IMR-90 (cell line): ENCODE measurements at regions not wholly inside any gene's neighbourhood (a gene's known extent, or its start where the extent isn't known, plus 50 kb on each side); places are given as distances from the start of the nearest gene placed in this dataset.

ENCODE experiments used
- ATAC-seq: fragments of 200-7000 bp; cut with Tn5 transposase; 2 replicates; pipeline ENCODE4 v1.9.1; 2020; ENCODE audit warnings: low read depth, mild to moderate bottlenecking, moderate library complexity
- BruUV-seq: library from RNA; stranded (reverse); fragments of 400-500 nt; replicated peaks from 2 replicates; lab custom pipeline; 2021; lab: Mats Ljungman, UMichigan
- CTCF ChIA-PET: fragments of 300-600 bp; formaldehyde crosslinking; extraction: SDS; loops from one replicate; lab custom pipeline; 2021; ENCODE audit warnings: antibody characterized with exemption; lab: Yijun Ruan, JAX
- POLR2A ChIA-PET: fragments of 300-600 bp; sonication (Branson Sonifier 250); formaldehyde crosslinking; loops from one replicate; lab custom pipeline; 2022; ENCODE audit warnings: antibody characterized with exemption; ENCODE audit not compliant: unreplicated experiment; lab: Charles Lee
- DNase-seq: peaks from one replicate; pipeline ENCODE4 v3.0.0; 2013
- H2AFZ ChIP-seq: replicated peaks from 2 replicates; pipeline ENCODE3; 2013; ENCODE audit warnings: low read length, mild to moderate bottlenecking; ENCODE audit not compliant: poor library complexity
- H2AK5ac ChIP-seq: 2 replicates; pipeline ENCODE4 v1.6.1; 2013; ENCODE audit warnings: low read depth, low read length, inconsistent platforms
- H2AK9ac ChIP-seq: replicated peaks from 2 replicates; pipeline ENCODE3; 2013; ENCODE audit warnings: mild to moderate bottlenecking, low read depth, low read length, moderate library complexity; ENCODE audit not compliant: poor library complexity
- H2BK120ac ChIP-seq: 2 replicates; pipeline ENCODE4 v1.6.1; 2013; ENCODE audit warnings: low read depth, low read length, inconsistent platforms
- H2BK15ac ChIP-seq: 3 replicates; pipeline ENCODE4 v1.6.1; 2013; ENCODE audit warnings: low read depth, low read length, inconsistent platforms
- H2BK20ac ChIP-seq: 2 replicates; pipeline ENCODE4 v1.6.1; 2013; ENCODE audit warnings: low read depth, mild to moderate bottlenecking, inconsistent platforms, low read length, moderate library complexity
- H2BK5ac ChIP-seq: 2 replicates; pipeline ENCODE4 v1.6.1; 2013; ENCODE audit warnings: mild to moderate bottlenecking, low read depth, low read length, inconsistent platforms; ENCODE audit not compliant: poor library complexity, severe bottlenecking
- H3K14ac ChIP-seq: replicated peaks from 2 replicates; pipeline ENCODE4 v1.6.1; 2013; ENCODE audit warnings: low read depth, low read length, inconsistent platforms
- H3K18ac ChIP-seq: 2 replicates; pipeline ENCODE4 v1.6.1; 2013; ENCODE audit warnings: low read depth, low read length, control low read depth
- H3K23ac ChIP-seq: 2 replicates; pipeline ENCODE4 v1.6.1; 2013; ENCODE audit warnings: low read depth, low read length, inconsistent platforms
- H3K27ac ChIP-seq: 2 replicates; pipeline ENCODE4 v1.5.1; 2013; ENCODE audit warnings: mild to moderate bottlenecking, control low read depth, low read length; ENCODE audit not compliant: insufficient read depth
- H3K27me3 ChIP-seq: 2 replicates; pipeline ENCODE4 v1.6.1; 2013; ENCODE audit warnings: low read length; ENCODE audit not compliant: control insufficient read depth, insufficient read depth
- H3K36me3 ChIP-seq: 2 replicates; pipeline ENCODE4 v1.6.1; 2013; ENCODE audit warnings: low read length, mixed read lengths; ENCODE audit not compliant: control insufficient read depth, insufficient read depth
- H3K4ac ChIP-seq: 2 replicates; pipeline ENCODE4 v1.6.1; 2013; ENCODE audit warnings: low read depth, low read length, inconsistent platforms
- H3K4me1 ChIP-seq: 2 replicates; pipeline ENCODE4 v1.6.1; 2013; ENCODE audit warnings: low read length, mixed read lengths; ENCODE audit not compliant: control insufficient read depth, insufficient read depth
- H3K4me2 ChIP-seq: 2 replicates; pipeline ENCODE4 v1.6.1; 2013; ENCODE audit warnings: low read depth, mild to moderate bottlenecking, control low read depth, low read length, moderate library complexity
- H3K4me3 ChIP-seq: 2 replicates; pipeline ENCODE4 v1.5.1; 2013; ENCODE audit warnings: low read depth, mild to moderate bottlenecking, control low read depth, low read length, moderate library complexity; ENCODE audit not compliant: insufficient read depth
- H3K56ac ChIP-seq: 2 replicates; pipeline ENCODE4 v1.6.1; 2013; ENCODE audit warnings: low read length, inconsistent platforms; ENCODE audit not compliant: insufficient read depth; ENCODE audit errors: extremely low read depth
- H3K79me1 ChIP-seq, 2 experiments: 2 replicates each; pipeline ENCODE4 v1.6.1; 2013; ENCODE audit warnings: low read length in 2 of 2, inconsistent platforms in 1 of 2, low read depth in 1 of 2
- H3K9ac ChIP-seq: 2 replicates; pipeline ENCODE4 v1.6.1; 2013; ENCODE audit warnings: low read depth, low read length, control low read depth
- H3K9me1 ChIP-seq: 2 replicates; pipeline ENCODE4 v1.6.1; 2013; ENCODE audit warnings: low read length, inconsistent platforms; ENCODE audit not compliant: insufficient read depth
- H3K9me3 ChIP-seq: 2 replicates; pipeline ENCODE4 v1.6.1; 2013; ENCODE audit warnings: low read length; ENCODE audit not compliant: control insufficient read depth, insufficient read depth
- H4K20me1 ChIP-seq: 2 replicates; pipeline ENCODE4 v1.6.1; 2013; ENCODE audit warnings: low read length, inconsistent platforms; ENCODE audit not compliant: insufficient read depth
- H4K5ac ChIP-seq: 2 replicates; pipeline ENCODE4 v1.6.1; 2013; ENCODE audit warnings: mild to moderate bottlenecking, low read depth, low read length, control low read depth
- H4K8ac ChIP-seq, 2 experiments: 2 replicates each; pipeline ENCODE4 v1.6.1; 2013; ENCODE audit warnings: low read depth in 2 of 2, low read length in 2 of 2, control low read depth in 1 of 2, inconsistent platforms in 1 of 2
- H4K91ac ChIP-seq: 2 replicates; pipeline ENCODE4 v1.6.1; 2013; ENCODE audit warnings: low read depth, low read length, inconsistent platforms; ENCODE audit not compliant: insufficient read depth
- BHLHE40 ChIP-seq: fragments of 150-350 bp; IDR thresholded peaks from 2 replicates; pipeline ENCODE4 v1.6.1; 2016; ENCODE audit warnings: mild to moderate bottlenecking, low read depth, low read length
- CEBPB ChIP-seq: IDR thresholded peaks from 2 replicates; pipeline ENCODE4 v1.6.1; 2012; ENCODE audit warnings: low read depth, low read length, improper control_type of control experiment
- CHD1 ChIP-seq: IDR thresholded peaks from 2 replicates; pipeline ENCODE4 v1.6.1; 2012; ENCODE audit warnings: low read depth, low read length, improper control_type of control experiment
- FOS ChIP-seq: fragments of 150-350 bp; IDR thresholded peaks from 2 replicates; pipeline ENCODE4 v1.6.1; 2016; ENCODE audit warnings: low read depth, low read length
- MAFK ChIP-seq: IDR thresholded peaks from 2 replicates; pipeline ENCODE4 v1.6.1; 2012; ENCODE audit warnings: low read depth, low read length, improper control_type of control experiment
- MAZ ChIP-seq: IDR thresholded peaks from 2 replicates; pipeline ENCODE4 v1.6.1; 2012; ENCODE audit warnings: low read depth, mild to moderate bottlenecking, low read length, improper control_type of control experiment, moderate library complexity, borderline replicate concordance
- MXI1 ChIP-seq: IDR thresholded peaks from 2 replicates; pipeline ENCODE4 v1.6.1; 2012; ENCODE audit warnings: low read depth, mild to moderate bottlenecking, low read length, moderate library complexity, borderline replicate concordance
- NFE2L2 ChIP-seq: fragments of 150-350 bp; IDR thresholded peaks from 2 replicates; pipeline ENCODE4 v1.6.1; 2016; ENCODE audit warnings: low read depth, mild to moderate bottlenecking, low read length
- POLR2A ChIP-seq: IDR thresholded peaks from 2 replicates; pipeline ENCODE4 v1.6.1; 2012; ENCODE audit warnings: mild to moderate bottlenecking, low read depth, low read length
- RAD21 ChIP-seq: IDR thresholded peaks from 2 replicates; pipeline ENCODE4 v1.6.1; 2012; ENCODE audit warnings: low read length, improper control_type of control experiment
- RCOR1 ChIP-seq: IDR thresholded peaks from 2 replicates; pipeline ENCODE4 v1.6.1; 2012; ENCODE audit warnings: mild to moderate bottlenecking, low read length, improper control_type of control experiment; ENCODE audit not compliant: insufficient replicate concordance
- RFX5 ChIP-seq: IDR thresholded peaks from 2 replicates; pipeline ENCODE4 v1.8.0; 2012; ENCODE audit warnings: low read depth, mild to moderate bottlenecking, low read length, moderate library complexity
- SMC3 ChIP-seq: fragments of 150-350 bp; IDR thresholded peaks from 2 replicates; pipeline ENCODE4 v1.6.1; 2016; ENCODE audit warnings: low read depth, mild to moderate bottlenecking, antibody characterized with exemption, low read length, moderate library complexity
- WGBS, 2 experiments: methylation state at CpG; one replicate each; pipeline versions ENCODE4 v1.1.5 to v1.1.7; 2013; ENCODE audit warnings: missing lambda C conversion rate in 2 of 2; ENCODE audit not compliant: insufficient read length in 1 of 2; ENCODE audit errors: extremely low coverage in 2 of 2; 5-methylcytosine and 5-hydroxymethylcytosine counted together
- dilution Hi-C: fragments of 300-500 bp; cut with HindIII; formaldehyde crosslinking; loops from one replicate; pipeline ENCODE4 v1.14.3; 2018; ENCODE audit warnings: low sequenced_read_pairs; ENCODE audit not compliant: unreplicated experiment
- in situ Hi-C: fragments of 300-500 bp; cut with MboI; formaldehyde crosslinking; loops from 3 replicates; pipeline ENCODE4 v1.14.3; 2019; ENCODE audit warnings: low sequenced_read_pairs, inconsistent platforms, mixed read lengths
- intact Hi-C: fragments of 100-400 bp; cut with micrococcal nuclease; formaldehyde crosslinking; loops from 2 replicates; pipeline ENCODE4 v1.10.0; 2022
- TF ChIP-seq, protein P1 (sequence below): fragments of 150-350 bp; IDR thresholded peaks from 2 replicates; pipeline ENCODE4 v1.6.1; 2017; ENCODE audit warnings: mild to moderate bottlenecking, antibody characterized with exemption, low read length, low read depth
- TF ChIP-seq, protein P2 (sequence below): conservative IDR thresholded peaks from 2 replicates; pipeline ENCODE4 v1.5.1; 2012; ENCODE audit warnings: mild to moderate bottlenecking, low read depth, low read length, improper control_type of control experiment
- TF ChIP-seq, protein P3 (sequence below): fragments of 150-350 bp; IDR thresholded peaks from 2 replicates; pipeline ENCODE4 v1.6.1; 2016; ENCODE audit warnings: low read depth, mild to moderate bottlenecking, low read length, moderate library complexity, borderline replicate concordance

DNA sequence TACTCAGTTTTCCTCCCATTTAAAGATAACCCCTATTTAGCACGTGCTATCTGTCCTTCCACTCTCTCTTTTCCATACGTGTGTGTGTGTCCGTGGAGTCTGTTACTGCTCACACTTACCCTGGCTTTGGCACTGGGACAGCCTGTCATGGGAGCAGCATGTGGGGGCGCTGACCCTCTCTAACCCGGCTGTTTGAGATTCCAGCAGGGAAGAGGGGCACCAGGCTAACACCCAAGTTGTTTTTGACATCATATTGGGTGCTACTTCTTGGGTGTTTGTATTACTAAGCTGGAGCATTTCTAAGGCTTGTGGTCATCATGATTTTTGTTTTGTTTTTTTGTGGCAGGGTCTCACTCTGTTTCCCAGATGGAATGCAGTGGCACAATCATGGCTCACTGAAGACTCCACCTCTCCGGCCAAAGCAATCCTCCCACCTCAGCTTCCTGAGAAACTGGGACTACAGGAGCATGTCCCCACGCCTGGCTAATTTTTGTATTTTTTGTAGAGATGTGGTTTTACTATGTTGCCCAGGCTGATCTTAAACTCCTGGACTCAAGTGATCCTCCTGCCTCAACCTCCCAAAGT is 56.9 kb upstream of the SIMC1 start:
- Histone ChIP-seq H3K79me1 (no peaks in the 10 kb centered on the region), H4K8ac (no peak overlapping the region), H3K4me3 (no peak overlapping the region), H4K91ac (no peak overlapping the region), H4K5ac (no peak overlapping the region), H3K4me1 (peaks cover 7% of the 10 kb centered on the region; the same call in 1 of the 2 replicates), H2BK15ac (no peak overlapping the region), H3K56ac (no peak overlapping the region), H2AK9ac (no peak overlapping the region), H3K36me3 (no peaks in the 10 kb centered on the region), H2AK5ac (no peak overlapping the region), H3K27ac (no peak overlapping the region), H3K9me3 (no peaks in the 10 kb centered on the region; the same call in 1 of the 2 replicates), H2BK20ac (no peak overlapping the region), H2BK5ac (no peak overlapping the region), H3K4me2 (no peak overlapping the region), H3K9me1 (no peaks in the 10 kb centered on the region), H3K9ac (no peak overlapping the region), H2BK120ac (no peak overlapping the region), H4K20me1 (no peaks in the 10 kb centered on the region), H3K23ac (no peak overlapping the region), H3K18ac (no peak overlapping the region), H2AFZ (no peak overlapping the region), H3K27me3 (no peaks in the 10 kb centered on the region; the same call in 1 of the 2 replicates), H3K14ac (no peak overlapping the region), H3K4ac (no peak overlapping the region)
- intact Hi-C loops (no loop called here), dilution Hi-C loops (no loop called here), in situ Hi-C loops (no loop called here)
- WGBS, 2 experiments = no CpG with 5 or more reads among the region's 7 CpGs
- ChIA-PET CTCF (no interaction called here), POLR2A (no interaction called here)
- TF ChIP-seq RCOR1 = no peak
- TF ChIP-seq, protein P1, sequence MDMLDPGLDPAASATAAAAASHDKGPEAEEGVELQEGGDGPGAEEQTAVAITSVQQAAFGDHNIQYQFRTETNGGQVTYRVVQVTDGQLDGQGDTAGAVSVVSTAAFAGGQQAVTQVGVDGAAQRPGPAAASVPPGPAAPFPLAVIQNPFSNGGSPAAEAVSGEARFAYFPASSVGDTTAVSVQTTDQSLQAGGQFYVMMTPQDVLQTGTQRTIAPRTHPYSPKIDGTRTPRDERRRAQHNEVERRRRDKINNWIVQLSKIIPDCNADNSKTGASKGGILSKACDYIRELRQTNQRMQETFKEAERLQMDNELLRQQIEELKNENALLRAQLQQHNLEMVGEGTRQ = no peak
- TF ChIP-seq MAZ = no peak
- TF ChIP-seq MXI1 = no peak
- no peak for TF ChIP-seq CEBPB
- TF ChIP-seq POLR2A = no peak
- no peak for TF ChIP-seq FOS
- no peak for TF ChIP-seq MAFK
- no peak for TF ChIP-seq RAD21
- TF ChIP-seq SMC3 = no peak
- TF ChIP-seq RFX5 = no peak
- no peak for TF ChIP-seq BHLHE40
- TF ChIP-seq, protein P2, sequence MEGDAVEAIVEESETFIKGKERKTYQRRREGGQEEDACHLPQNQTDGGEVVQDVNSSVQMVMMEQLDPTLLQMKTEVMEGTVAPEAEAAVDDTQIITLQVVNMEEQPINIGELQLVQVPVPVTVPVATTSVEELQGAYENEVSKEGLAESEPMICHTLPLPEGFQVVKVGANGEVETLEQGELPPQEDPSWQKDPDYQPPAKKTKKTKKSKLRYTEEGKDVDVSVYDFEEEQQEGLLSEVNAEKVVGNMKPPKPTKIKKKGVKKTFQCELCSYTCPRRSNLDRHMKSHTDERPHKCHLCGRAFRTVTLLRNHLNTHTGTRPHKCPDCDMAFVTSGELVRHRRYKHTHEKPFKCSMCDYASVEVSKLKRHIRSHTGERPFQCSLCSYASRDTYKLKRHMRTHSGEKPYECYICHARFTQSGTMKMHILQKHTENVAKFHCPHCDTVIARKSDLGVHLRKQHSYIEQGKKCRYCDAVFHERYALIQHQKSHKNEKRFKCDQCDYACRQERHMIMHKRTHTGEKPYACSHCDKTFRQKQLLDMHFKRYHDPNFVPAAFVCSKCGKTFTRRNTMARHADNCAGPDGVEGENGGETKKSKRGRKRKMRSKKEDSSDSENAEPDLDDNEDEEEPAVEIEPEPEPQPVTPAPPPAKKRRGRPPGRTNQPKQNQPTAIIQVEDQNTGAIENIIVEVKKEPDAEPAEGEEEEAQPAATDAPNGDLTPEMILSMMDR = no peak
- TF ChIP-seq, protein P3, sequence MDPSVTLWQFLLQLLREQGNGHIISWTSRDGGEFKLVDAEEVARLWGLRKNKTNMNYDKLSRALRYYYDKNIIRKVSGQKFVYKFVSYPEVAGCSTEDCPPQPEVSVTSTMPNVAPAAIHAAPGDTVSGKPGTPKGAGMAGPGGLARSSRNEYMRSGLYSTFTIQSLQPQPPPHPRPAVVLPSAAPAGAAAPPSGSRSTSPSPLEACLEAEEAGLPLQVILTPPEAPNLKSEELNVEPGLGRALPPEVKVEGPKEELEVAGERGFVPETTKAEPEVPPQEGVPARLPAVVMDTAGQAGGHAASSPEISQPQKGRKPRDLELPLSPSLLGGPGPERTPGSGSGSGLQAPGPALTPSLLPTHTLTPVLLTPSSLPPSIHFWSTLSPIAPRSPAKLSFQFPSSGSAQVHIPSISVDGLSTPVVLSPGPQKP = no peak
- no peak for TF ChIP-seq NFE2L2
- TF ChIP-seq CHD1 = no peak
- no TSS peak for BruUV-seq
- ATAC-seq (no peak), DNase-seq (no peak)
